ENCODE measurements at regions not wholly inside any gene's neighbourhood (a gene's known extent, or its start where the extent isn't known, plus 50 kb on each side); places are given as distances from the start of the nearest gene placed in this dataset.

GRCh38 chr9:73219985-73220626 is 68.4 kb downstream of the ANXA1 start:
- no peak overlapping the region for H3K4me3 ChIP-seq
- peak; percentile 83 to 94 for ATAC-seq
- intact Hi-C loops (cut with DNase I) = no loop called here
- H3K36me3 ChIP-seq = no peaks in the 10 kb centered on the region
- H3K27ac ChIP-seq = peak overlapping the region; percentile 46
- H3K4me1 ChIP-seq = no peaks in the 10 kb centered on the region
- TF ChIP-seq, protein P1, sequence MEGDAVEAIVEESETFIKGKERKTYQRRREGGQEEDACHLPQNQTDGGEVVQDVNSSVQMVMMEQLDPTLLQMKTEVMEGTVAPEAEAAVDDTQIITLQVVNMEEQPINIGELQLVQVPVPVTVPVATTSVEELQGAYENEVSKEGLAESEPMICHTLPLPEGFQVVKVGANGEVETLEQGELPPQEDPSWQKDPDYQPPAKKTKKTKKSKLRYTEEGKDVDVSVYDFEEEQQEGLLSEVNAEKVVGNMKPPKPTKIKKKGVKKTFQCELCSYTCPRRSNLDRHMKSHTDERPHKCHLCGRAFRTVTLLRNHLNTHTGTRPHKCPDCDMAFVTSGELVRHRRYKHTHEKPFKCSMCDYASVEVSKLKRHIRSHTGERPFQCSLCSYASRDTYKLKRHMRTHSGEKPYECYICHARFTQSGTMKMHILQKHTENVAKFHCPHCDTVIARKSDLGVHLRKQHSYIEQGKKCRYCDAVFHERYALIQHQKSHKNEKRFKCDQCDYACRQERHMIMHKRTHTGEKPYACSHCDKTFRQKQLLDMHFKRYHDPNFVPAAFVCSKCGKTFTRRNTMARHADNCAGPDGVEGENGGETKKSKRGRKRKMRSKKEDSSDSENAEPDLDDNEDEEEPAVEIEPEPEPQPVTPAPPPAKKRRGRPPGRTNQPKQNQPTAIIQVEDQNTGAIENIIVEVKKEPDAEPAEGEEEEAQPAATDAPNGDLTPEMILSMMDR (IDR thresholded peaks at IDR 0.05) = no peak
- no peaks in the 10 kb centered on the region for H3K9me3 ChIP-seq
- no peak for DNase-seq
- no peaks in the 10 kb centered on the region for H3K27me3 ChIP-seq (ENCODE audit: low read depth)

DNA sequence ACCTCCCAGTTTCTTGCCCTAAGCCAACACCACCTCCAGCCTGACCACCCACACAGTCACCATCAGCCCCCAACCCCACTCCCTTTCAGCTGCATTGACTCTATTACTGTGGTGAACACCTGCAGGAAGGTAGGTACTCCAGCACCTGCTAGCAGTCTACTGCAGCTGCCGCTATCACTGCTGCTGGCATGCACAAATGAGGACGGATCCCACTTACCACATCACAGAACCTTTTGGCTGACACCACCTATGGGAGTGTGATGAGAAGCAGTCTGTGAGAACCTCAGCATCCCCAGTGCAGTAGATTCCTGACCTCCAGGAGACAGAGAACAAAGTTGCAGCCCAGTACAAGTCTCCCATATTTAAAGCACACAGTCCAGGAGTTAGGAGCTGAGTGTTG is 71.9 kb downstream of the ANXA1 start:
- Histone ChIP-seq H3K27me3 (ENCODE audit: low read depth) (no peaks in the 10 kb centered on the region), H3K27ac (no peak overlapping the region), H3K36me3 (no peaks in the 10 kb centered on the region), H3K9me3 (no peaks in the 10 kb centered on the region), H3K4me3 (no peak overlapping the region), H3K4me1 (no peaks in the 10 kb centered on the region)
- DNase-seq (no peak), ATAC-seq (no peak)
- TF ChIP-seq, protein P1 (IDR thresholded peaks at IDR 0.05) = no peak
- intact Hi-C loops (cut with DNase I) = no loop called here

- TF ChIP-seq, protein P1 (IDR thresholded peaks at IDR 0.05) = no peak
- intact Hi-C loops (cut with DNase I) = no loop called here
- H3K27me3 ChIP-seq (ENCODE audit: low read depth) = no peaks in the 10 kb centered on the region
- no peak overlapping the region for H3K27ac ChIP-seq
- no peaks in the 10 kb centered on the region for H3K4me1 ChIP-seq
- DNase-seq = no peak
- H3K4me3 ChIP-seq = no peak overlapping the region
- H3K36me3 ChIP-seq = no peaks in the 10 kb centered on the region
- H3K9me3 ChIP-seq = no peaks in the 10 kb centered on the region
- no peak for ATAC-seq
These were observed 77.9 kb downstream of the ANXA1 start for GRCh38 chr9:73229543-73229942.

GRCh38 chr9:73230251-73230650 is 78.6 kb downstream of the ANXA1 start:
- intact Hi-C loops (cut with DNase I) = no loop called here
- no peak for ATAC-seq

GRCh38 chr9:73231203-73231602 is 79.5 kb downstream of the ANXA1 start:
- no peaks in the 10 kb centered on the region for H3K4me1 ChIP-seq
- TF ChIP-seq, protein P1 (IDR thresholded peaks at IDR 0.05) = no peak
- H3K27ac ChIP-seq = no peak overlapping the region
- intact Hi-C loops (cut with DNase I) = no loop called here
- H3K4me3 ChIP-seq = no peak overlapping the region
- H3K9me3 ChIP-seq = no peaks in the 10 kb centered on the region
- no peak for ATAC-seq
- no peaks in the 10 kb centered on the region for H3K36me3 ChIP-seq
- DNase-seq = no peak
- H3K27me3 ChIP-seq (ENCODE audit: low read depth) = no peaks in the 10 kb centered on the region

More at GRCh38 chr9:73230251-73230650, 78.6 kb downstream of the ANXA1 start:
- Histone ChIP-seq H3K4me1 (no peaks in the 10 kb centered on the region), H3K27me3 (ENCODE audit: low read depth) (no peaks in the 10 kb centered on the region), H3K36me3 (no peaks in the 10 kb centered on the region), H3K27ac (no peak overlapping the region), H3K9me3 (no peaks in the 10 kb centered on the region), H3K4me3 (no peak overlapping the region)
- TF ChIP-seq, protein P1 (IDR thresholded peaks at IDR 0.05) = no peak
- DNase-seq = no peak

Measured in lower lobe of right lung (tissue), 2 donors.